ENCODE measurements at regions not wholly inside any gene's neighbourhood (a gene's known extent, or its start where the extent isn't known, plus 50 kb on each side); places are given as distances from the start of the nearest gene placed in this dataset.

DNA sequence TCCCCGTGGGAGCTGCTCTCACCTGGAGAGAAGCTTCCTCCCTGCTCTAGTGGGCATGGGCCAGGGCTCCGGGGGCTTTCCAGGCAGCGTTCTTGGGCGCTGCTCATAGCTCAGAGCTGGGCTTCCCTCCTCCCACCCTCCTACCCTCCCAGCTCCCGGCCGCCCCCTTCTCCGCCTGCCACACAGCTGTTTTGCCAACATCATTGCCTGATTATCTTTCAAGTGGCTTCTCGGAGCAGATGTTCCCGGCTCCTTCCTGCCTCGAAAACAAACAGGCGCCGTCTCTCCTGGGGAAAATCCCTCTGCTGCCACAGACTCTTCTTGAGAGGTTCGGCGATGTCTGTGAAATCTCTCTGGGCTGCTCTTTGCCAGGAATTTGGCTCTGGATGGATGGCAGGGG lies 195.6 kb downstream of the RPLP1 start:
- H3K27ac ChIP-seq, result peak overlapping the region in 1 of 2 donors; percentile 67
- H3K27me3 ChIP-seq, result no peaks in the 10 kb centered on the region
- no peaks in the 10 kb centered on the region for H3K36me3 ChIP-seq
- H3K9me3 ChIP-seq, result no peaks in the 10 kb centered on the region
- DNase-seq (ENCODE audit: low spot score in 2 of 2), result peak in 1 of 2 donors; percentile 34
- TF ChIP-seq POLR2AphosphoS5 (IDR thresholded peaks at IDR 0.05), result no peak
- no peak for TF ChIP-seq POLR2A (IDR thresholded peaks at IDR 0.05)
- TF ChIP-seq, protein P1, sequence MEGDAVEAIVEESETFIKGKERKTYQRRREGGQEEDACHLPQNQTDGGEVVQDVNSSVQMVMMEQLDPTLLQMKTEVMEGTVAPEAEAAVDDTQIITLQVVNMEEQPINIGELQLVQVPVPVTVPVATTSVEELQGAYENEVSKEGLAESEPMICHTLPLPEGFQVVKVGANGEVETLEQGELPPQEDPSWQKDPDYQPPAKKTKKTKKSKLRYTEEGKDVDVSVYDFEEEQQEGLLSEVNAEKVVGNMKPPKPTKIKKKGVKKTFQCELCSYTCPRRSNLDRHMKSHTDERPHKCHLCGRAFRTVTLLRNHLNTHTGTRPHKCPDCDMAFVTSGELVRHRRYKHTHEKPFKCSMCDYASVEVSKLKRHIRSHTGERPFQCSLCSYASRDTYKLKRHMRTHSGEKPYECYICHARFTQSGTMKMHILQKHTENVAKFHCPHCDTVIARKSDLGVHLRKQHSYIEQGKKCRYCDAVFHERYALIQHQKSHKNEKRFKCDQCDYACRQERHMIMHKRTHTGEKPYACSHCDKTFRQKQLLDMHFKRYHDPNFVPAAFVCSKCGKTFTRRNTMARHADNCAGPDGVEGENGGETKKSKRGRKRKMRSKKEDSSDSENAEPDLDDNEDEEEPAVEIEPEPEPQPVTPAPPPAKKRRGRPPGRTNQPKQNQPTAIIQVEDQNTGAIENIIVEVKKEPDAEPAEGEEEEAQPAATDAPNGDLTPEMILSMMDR (IDR thresholded peaks at IDR 0.05), result no peak
- H3K4me3 ChIP-seq, result peak overlapping the region in 2 of 3 donors; percentile 1 to 27
- intact Hi-C loops (cut with DNase I; ENCODE audit: low total_unique reads), result no loop called here
- no peaks in the 10 kb centered on the region for H3K4me1 ChIP-seq

DNA sequence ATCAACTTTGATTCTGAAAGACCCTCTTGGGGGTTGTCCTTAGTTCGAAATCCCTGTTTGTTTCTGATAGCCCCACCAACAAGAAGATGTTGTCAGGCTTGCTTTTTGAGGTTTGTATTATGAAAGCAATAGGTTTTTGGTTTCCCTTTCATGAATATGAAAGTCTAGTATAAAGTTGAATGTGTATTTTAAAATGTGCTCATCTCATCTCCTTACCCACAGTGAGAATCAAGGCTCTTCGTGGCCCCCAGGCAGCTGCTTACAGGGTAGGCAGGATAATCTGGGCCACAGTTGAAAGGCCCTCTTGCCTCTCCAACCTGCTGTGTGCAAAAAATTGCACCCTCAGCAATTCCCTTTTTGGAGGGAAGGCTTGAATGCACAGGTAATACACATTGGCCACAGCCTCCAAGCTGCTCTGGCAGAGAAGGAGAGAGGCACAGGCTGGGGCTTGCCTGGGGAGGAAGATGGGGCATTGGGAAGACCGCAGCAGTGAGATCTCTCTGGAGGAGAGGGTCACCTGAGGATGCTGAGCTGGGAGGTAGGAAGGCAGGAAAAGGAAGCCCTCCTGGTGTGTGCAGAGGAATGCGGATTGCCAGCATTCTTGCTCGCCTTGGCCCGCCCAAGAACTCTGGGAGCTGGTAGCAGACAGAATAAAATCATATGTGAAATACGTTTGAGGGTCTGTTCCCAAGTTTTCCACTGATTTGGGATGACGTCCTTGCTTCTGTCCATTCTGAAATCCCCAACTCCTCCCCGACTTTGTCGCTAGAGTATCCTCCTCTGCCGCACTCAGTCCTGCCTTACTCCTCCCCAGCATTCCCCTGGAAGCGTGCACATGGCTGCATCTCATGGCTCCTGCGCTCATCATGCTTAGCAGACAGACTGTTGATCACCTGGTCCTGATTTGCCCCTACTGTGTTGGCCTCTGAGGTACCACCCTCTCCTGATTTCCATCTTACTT lies 196.4 kb downstream of the RPLP1 start:
- intact Hi-C loops (cut with DNase I; ENCODE audit: low total_unique reads), result no loop called here
- TF ChIP-seq POLR2AphosphoS5 (IDR thresholded peaks at IDR 0.05), result peak in 1 of 3 donors; percentile 34
- TF ChIP-seq, protein P1 (IDR thresholded peaks at IDR 0.05), result no peak
- no peak for TF ChIP-seq POLR2A (IDR thresholded peaks at IDR 0.05)
- peak overlapping the region in 2 of 3 donors; percentile 1 to 27 for H3K4me3 ChIP-seq

DNA sequence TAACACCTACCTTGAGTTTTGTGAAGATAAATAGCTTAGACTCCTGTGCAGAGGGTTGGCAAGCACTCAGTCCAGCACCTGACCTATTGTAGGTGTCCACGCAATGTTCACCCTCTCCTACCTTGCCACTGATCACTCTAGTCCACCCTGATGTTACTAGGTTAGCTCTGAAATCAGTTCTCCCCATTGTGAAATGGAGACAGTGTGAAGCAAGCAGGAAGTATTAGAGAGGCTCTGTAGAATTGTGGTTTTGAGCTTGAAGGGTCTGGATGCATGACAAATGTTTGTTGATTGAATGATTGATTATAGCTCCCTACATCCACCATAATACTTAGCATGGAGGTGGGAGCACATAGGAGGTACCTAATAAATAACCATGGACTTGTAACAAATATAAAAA lies 199.7 kb downstream of the RPLP1 start:
- H3K36me3 ChIP-seq, result no peaks in the 10 kb centered on the region
- no peak overlapping the region for H3K27ac ChIP-seq
- no peak overlapping the region for H3K4me3 ChIP-seq
- DNase-seq (ENCODE audit: low spot score in 2 of 2), result no peak
- no peaks in the 10 kb centered on the region for H3K9me3 ChIP-seq
- intact Hi-C loops (cut with DNase I; ENCODE audit: low total_unique reads), result loop anchor here (10.0 kb wide), 1 partner anchor 63 kb away; no protein-coding TSS in a partner anchor
- TF ChIP-seq POLR2AphosphoS5 (IDR thresholded peaks at IDR 0.05) (no peak), POLR2A (IDR thresholded peaks at IDR 0.05) (no peak)
- TF ChIP-seq, protein P1 (IDR thresholded peaks at IDR 0.05), result no peak
- H3K4me1 ChIP-seq, result no peaks in the 10 kb centered on the region
- H3K27me3 ChIP-seq, result no peaks in the 10 kb centered on the region

More for the DNA sequence above, 196.4 kb downstream of the RPLP1 start:
- Histone ChIP-seq H3K27ac (peak overlapping the region in 1 of 2 donors; percentile 67), H3K9me3 (no peaks in the 10 kb centered on the region), H3K27me3 (no peaks in the 10 kb centered on the region), H3K4me1 (no peaks in the 10 kb centered on the region), H3K36me3 (no peaks in the 10 kb centered on the region)
- peak; percentile 52 to 71 for DNase-seq (ENCODE audit: low spot score in 2 of 2)

DNA sequence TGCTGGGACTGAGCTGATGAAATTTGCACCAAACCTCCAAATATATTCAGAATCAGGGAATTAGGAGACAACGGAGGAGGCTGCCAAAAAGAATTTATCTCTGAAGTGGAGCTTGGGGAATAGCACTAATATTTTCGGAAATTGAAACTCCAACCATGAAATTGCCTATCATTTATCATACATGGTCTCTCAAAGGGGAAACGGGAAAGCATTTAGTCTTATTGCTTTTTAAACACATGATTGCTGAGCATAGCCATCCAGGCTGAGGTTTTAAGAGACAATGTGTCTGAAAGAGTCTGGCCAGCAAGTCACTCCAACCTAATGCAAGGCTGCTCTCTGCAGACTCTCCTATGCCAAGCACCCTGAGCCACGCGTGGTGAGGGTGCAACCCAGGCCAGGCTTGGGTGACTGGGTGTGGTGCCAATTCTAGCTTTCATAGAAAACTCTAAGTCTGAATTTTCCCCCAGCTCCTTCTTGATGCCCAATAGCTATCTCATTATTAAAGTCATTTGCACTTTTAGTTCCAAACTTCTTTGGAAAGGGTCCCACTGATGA lies 200.2 kb downstream of the RPLP1 start:
- Histone ChIP-seq H3K36me3 (no peaks in the 10 kb centered on the region), H3K4me3 (no peak overlapping the region), H3K9me3 (no peaks in the 10 kb centered on the region), H3K4me1 (no peaks in the 10 kb centered on the region), H3K27ac (no peak overlapping the region), H3K27me3 (no peaks in the 10 kb centered on the region)
- intact Hi-C loops (cut with DNase I; ENCODE audit: low total_unique reads), result loop anchor here (10.0 kb wide), 1 partner anchor 62 kb away; no protein-coding TSS in a partner anchor
- peak in 1 of 2 donors; percentile 20 for DNase-seq (ENCODE audit: low spot score in 2 of 2)
- TF ChIP-seq, protein P1 (IDR thresholded peaks at IDR 0.05), result no peak
- TF ChIP-seq POLR2A (IDR thresholded peaks at IDR 0.05) (no peak), POLR2AphosphoS5 (IDR thresholded peaks at IDR 0.05) (no peak)

DNA sequence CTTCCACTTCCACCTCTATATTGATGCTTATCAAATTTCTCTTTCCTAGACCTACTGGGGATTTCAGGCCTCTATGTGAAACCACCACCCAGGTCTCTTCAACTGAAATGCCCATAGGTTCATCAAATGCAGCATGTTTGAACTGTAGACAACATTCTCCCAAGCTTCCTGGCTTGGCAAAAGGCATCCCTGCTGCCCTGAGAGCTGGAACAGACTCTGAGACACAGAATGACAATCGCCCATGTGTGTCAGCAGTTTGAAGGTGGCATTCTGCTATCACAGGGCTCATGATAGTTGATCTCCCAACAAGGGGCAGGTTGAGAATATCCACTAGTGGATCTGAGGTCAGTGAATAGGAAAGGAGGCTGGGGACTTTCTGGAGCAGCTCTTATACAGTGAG lies 200.7 kb downstream of the RPLP1 start:
- H3K27me3 ChIP-seq, result no peaks in the 10 kb centered on the region
- no peak overlapping the region for H3K27ac ChIP-seq
- no peak overlapping the region for H3K4me3 ChIP-seq
- peak in 1 of 2 donors; percentile 15 for DNase-seq (ENCODE audit: low spot score in 2 of 2)
- H3K9me3 ChIP-seq, result no peaks in the 10 kb centered on the region
- no peaks in the 10 kb centered on the region for H3K4me1 ChIP-seq
- TF ChIP-seq POLR2AphosphoS5 (IDR thresholded peaks at IDR 0.05), result no peak
- TF ChIP-seq, protein P1 (IDR thresholded peaks at IDR 0.05), result no peak
- no peak for TF ChIP-seq POLR2A (IDR thresholded peaks at IDR 0.05)
- intact Hi-C loops (cut with DNase I; ENCODE audit: low total_unique reads), result loop anchor here (10.0 kb wide), 1 partner anchor 61 kb away; no protein-coding TSS in a partner anchor
- no peaks in the 10 kb centered on the region for H3K36me3 ChIP-seq
